Right lobe of liver (tissue), 6 donors: ENCODE measurements at regions not wholly inside any gene's neighbourhood (a gene's known extent, or its start where the extent isn't known, plus 50 kb on each side); places are given as distances from the start of the nearest gene placed in this dataset.

Source experiments
- ATAC-seq, 4 donors: fragments of 200-7000 bp; cut with Tn5 transposase; one replicate each; pipeline ENCODE4 v1.9.1; 2020; ENCODE audit warnings: mild to moderate bottlenecking in 4 of 4, moderate library complexity in 4 of 4
- DNase-seq, 3 donors: peaks; one replicate each; pipeline ENCODE4 v3.0.0-alpha.2; 2020
- H3K27ac ChIP-seq, 3 donors: fragments of 200-600 bp; one replicate each; pipeline ENCODE4 v1.8.0; 2022
- H3K27me3 ChIP-seq, 2 donors: fragments of 200-600 bp; one replicate each; pipeline ENCODE4 v1.8.0; 2022
- H3K36me3 ChIP-seq, 4 donors: fragments of 200-600 bp; sonication (generic) in 1 of 4; one replicate each; pipeline versions ENCODE4 v1.5.1 to v1.8.0; 2017 to 2022; ENCODE audit warnings: control low read depth in 1 of 4
- H3K4me1 ChIP-seq, 4 donors: fragments of 200-600 bp; sonication (generic) in 1 of 4; one replicate each; pipeline versions ENCODE4 v1.5.1 to v1.8.0; 2017 to 2022; ENCODE audit warnings: control low read depth in 1 of 4
- H3K4me3 ChIP-seq, 3 donors: fragments of 200-600 bp; one replicate each; pipeline ENCODE4 v1.8.0; 2022
- H3K9me3 ChIP-seq, 4 donors: fragments of 200-600 bp; sonication (generic) in 1 of 4; one replicate each; pipeline versions ENCODE4 v1.5.1 to v1.8.0; 2017 to 2022; ENCODE audit warnings: control low read depth in 1 of 4
- POLR2A ChIP-seq: fragments of 450-650 bp; IDR thresholded peaks from one replicate; pipeline ENCODE4 v1.6.1; 2017; ENCODE audit warnings: antibody characterized with exemption, mild to moderate bottlenecking
- WGBS: methylation state at CpG from one replicate; pipeline ENCODE4 v1.1.6; 2018; ENCODE audit warnings: low coverage, low lambda C conversion rate; ENCODE audit not compliant: insufficient coverage; ENCODE audit errors: missing lambda C conversion rate; 5-methylcytosine and 5-hydroxymethylcytosine counted together
- intact Hi-C, 2 donors: fragments of 100-400 bp; cut with DNase I; formaldehyde crosslinking; loops; one replicate each; pipeline versions ENCODE4 v1.11.2 to v1.14.1; 2022
- TF ChIP-seq, protein P1 (sequence below), 4 donors: fragments of 200-600 bp in 3 of 4; fragments of 450-650 bp in 1 of 4; IDR thresholded peaks; one replicate each; pipeline versions ENCODE4 v1.5.1 to v1.8.0; 2016 to 2022; ENCODE audit warnings: antibody characterized with exemption in 4 of 4, mild to moderate bottlenecking in 2 of 4
- donor health status: DM: no; HTN: yes; CAD: no.
- donor health status: DM: no; HTN: no; CAD: no.
- donor health status: DM: no; HTN: no; CAD: no.
- donor health status: DM: no; HTN: yes; CAD: no.
- donor health status: DM: no; HTN: yes; CAD: no.

DNA sequence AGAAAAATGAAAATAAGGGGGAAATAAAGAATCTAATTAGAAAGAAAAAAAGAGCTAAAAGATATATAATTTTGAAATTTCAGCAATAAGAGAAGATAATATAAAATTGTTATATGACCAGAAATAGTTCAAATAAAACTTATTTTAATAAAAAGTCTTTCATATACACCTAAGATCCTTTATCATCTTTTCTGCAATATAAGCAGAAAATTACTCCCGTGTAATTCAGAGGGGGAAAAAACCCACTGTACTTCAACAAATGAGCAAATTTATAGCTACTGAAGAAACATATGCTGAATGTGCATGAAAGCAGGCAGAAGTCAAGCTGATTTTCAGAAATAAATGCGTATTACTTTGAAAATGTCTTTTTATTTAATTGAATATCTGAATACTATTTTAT is 771.3 kb downstream of the FAT4 start:
- TF ChIP-seq POLR2A = no peak
- TF ChIP-seq, protein P1, sequence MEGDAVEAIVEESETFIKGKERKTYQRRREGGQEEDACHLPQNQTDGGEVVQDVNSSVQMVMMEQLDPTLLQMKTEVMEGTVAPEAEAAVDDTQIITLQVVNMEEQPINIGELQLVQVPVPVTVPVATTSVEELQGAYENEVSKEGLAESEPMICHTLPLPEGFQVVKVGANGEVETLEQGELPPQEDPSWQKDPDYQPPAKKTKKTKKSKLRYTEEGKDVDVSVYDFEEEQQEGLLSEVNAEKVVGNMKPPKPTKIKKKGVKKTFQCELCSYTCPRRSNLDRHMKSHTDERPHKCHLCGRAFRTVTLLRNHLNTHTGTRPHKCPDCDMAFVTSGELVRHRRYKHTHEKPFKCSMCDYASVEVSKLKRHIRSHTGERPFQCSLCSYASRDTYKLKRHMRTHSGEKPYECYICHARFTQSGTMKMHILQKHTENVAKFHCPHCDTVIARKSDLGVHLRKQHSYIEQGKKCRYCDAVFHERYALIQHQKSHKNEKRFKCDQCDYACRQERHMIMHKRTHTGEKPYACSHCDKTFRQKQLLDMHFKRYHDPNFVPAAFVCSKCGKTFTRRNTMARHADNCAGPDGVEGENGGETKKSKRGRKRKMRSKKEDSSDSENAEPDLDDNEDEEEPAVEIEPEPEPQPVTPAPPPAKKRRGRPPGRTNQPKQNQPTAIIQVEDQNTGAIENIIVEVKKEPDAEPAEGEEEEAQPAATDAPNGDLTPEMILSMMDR (IDR thresholded peaks at IDR 0.05) = no peak
- WGBS = 42% methylated on average over 2 of the region's 2 CpGs
- no peaks in the 10 kb centered on the region for H3K27me3 ChIP-seq
- H3K4me1 ChIP-seq = no peaks in the 10 kb centered on the region
- no peak overlapping the region for H3K27ac ChIP-seq
- no peak for DNase-seq
- no peaks in the 10 kb centered on the region for H3K9me3 ChIP-seq
- no peak overlapping the region for H3K4me3 ChIP-seq
- no peak for ATAC-seq
- H3K36me3 ChIP-seq = no peaks in the 10 kb centered on the region
- intact Hi-C loops = no loop called here

DNA sequence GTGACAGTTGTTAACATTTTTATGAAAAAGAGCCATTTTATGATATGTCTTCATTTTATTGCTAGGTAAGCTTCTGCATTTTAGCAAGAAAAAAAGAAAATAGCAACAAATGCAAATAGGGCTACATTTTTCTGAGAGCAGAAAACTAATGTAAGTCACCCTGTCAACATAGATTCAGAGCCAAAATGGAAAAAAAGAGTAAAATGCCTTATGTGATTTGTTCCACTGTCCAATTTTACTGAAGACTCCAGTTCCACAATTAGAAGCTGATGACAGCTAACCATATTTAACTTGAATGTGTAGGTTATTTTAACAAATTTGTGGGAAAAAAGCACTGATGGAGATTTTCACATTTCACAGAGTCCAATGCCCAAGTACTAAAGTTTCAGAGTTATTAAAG is 772.3 kb downstream of the FAT4 start:
- TF ChIP-seq, protein P1 (IDR thresholded peaks at IDR 0.05) = no peak
- no peak for TF ChIP-seq POLR2A
- Histone ChIP-seq H3K27me3 (no peaks in the 10 kb centered on the region), H3K4me3 (no peak overlapping the region), H3K36me3 (no peaks in the 10 kb centered on the region), H3K4me1 (no peaks in the 10 kb centered on the region), H3K27ac (no peak overlapping the region), H3K9me3 (no peaks in the 10 kb centered on the region)
- ATAC-seq (no peak), DNase-seq (no peak)
- intact Hi-C loops = no loop called here

DNA sequence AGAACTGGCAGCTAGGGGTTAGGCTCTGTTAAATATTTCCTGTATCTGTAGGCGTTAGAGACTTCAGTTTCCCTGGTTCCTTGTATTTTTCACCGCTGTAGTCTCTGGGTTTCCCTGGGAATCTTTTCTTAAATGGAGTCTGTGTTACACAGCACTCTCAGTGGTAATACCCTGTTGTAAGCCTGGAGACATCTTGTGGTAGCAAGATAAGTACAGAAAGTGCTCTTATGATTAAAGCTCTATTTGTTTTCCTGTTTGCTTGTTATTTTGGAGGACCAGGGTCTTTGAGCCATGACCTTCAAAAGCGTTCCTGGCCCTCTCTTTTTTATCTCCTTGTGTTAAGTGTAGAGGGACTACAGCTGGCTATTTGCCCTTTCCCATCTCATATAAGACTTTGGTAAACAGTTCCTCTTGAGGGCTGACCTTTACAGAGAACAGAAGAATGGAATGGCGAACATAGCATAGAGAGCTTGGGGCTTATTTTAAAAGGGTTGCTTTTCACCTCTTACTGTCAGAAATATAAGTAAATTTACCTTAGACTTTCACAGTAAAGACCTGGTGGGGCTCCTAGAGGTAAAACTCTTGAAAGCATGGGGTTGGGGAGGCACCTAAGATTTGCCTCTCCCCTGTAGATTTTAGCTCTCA is 782.5 kb downstream of the FAT4 start:
- intact Hi-C loops = no loop called here
- Histone ChIP-seq H3K4me3 (no peak overlapping the region), H3K4me1 (no peaks in the 10 kb centered on the region), H3K36me3 (no peaks in the 10 kb centered on the region), H3K9me3 (no peaks in the 10 kb centered on the region), H3K27ac (no peak overlapping the region), H3K27me3 (no peaks in the 10 kb centered on the region)
- ATAC-seq = no peak
- TF ChIP-seq, protein P1 (IDR thresholded peaks at IDR 0.05) = no peak
- TF ChIP-seq POLR2A = no peak
- DNase-seq = no peak
- WGBS = 43% methylated on average over 4 of the region's 4 CpGs

DNA sequence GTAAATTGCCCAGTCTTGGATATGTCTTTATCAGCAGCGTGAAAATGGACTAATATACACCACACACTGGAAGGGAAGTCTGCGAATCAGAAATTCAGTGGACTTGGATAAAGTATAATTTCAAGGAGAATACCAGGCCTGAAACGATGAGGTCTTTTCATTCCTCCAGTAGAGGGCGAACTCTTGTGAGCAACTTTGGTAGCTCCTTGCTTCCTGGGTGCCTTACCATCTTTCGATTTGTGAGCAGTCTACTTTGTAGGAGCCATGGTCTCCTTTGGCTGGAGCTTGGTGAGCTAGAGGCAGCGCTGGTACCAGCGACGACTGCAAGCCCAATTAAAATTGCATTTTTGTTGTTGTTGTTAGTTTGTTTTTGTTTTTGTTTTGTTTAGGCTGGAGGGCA is 791.9 kb downstream of the FAT4 start:
- Histone ChIP-seq H3K27me3 (no peaks in the 10 kb centered on the region), H3K9me3 (no peaks in the 10 kb centered on the region), H3K27ac (no peak overlapping the region), H3K4me3 (no peak overlapping the region), H3K36me3 (no peaks in the 10 kb centered on the region), H3K4me1 (no peaks in the 10 kb centered on the region)
- WGBS = 81% methylated on average over 7 of the region's 8 CpGs
- no peak for TF ChIP-seq POLR2A
- TF ChIP-seq, protein P1 (IDR thresholded peaks at IDR 0.05) = peak in 1 of 4 donors; percentile 20
- ATAC-seq (no peak), DNase-seq (no peak)
- intact Hi-C loops = no loop called here

DNA sequence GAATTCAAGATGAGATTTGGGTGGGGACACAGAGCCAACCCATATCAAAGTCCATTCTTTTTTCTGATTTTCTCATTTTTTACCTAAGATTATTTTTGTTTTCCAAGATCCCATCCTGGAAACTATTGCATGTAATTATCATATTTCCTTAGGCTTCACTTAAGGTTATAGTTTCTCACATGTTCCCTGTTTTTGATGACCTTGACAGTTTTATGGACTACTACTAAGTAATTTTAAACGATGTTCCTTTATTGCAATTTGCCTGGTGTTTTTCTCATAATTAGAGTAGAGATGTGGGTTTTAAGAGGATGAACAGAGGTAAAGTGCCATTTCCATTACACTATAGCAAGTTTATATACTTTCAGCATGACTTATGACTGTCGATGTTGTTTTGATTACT is 795.1 kb downstream of the FAT4 start:
- intact Hi-C loops = no loop called here

More for the DNA sequence above, 795.1 kb downstream of the FAT4 start:
- Histone ChIP-seq H3K27me3 (no peaks in the 10 kb centered on the region), H3K9me3 (no peaks in the 10 kb centered on the region), H3K4me3 (no peak overlapping the region), H3K36me3 (no peaks in the 10 kb centered on the region), H3K4me1 (no peaks in the 10 kb centered on the region), H3K27ac (no peak overlapping the region)
- no peak for ATAC-seq
- WGBS = 69% methylated on average over 2 of the region's 2 CpGs
- TF ChIP-seq, protein P1 (IDR thresholded peaks at IDR 0.05) = no peak
- TF ChIP-seq POLR2A = no peak
- DNase-seq = no peak
